ENCODE measurements at regions not wholly inside any gene's neighbourhood (a gene's known extent, or its start where the extent isn't known, plus 50 kb on each side); places are given as distances from the start of the nearest gene placed in this dataset.

DNA sequence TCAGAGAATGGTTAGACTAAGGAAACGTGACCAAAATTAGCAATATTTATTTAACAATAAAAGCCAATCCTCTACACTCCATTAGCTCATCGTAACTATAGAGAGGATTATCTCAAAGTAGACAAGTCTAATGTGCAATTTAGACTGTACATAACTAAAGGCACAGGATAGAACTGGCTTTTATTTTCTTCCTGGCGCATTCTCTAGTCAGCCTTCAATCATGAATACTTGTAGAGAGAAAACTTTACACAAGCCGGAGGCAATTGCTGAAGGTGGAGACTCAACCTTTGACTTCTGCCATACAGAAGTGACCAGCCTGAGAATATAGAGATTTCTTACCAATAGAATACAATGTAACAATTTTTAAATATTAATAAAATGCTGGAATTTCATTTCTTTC, 777.9 kb downstream of the LTN1 start:
- no peak overlapping the region for H3K9ac ChIP-seq (ENCODE audit: control insufficient read depth, extremely low read depth, insufficient read depth, low read length)
- DNase-seq (ENCODE audit: low read depth, low spot score) (no peak), FAIRE-seq (no peak)
- H3K4me3 ChIP-seq (ENCODE audit: control insufficient read depth in 2 of 3, extremely low read depth in 1 of 3, insufficient read depth in 2 of 3, low read depth in 1 of 3, low read length in 3 of 3): no peak overlapping the region
- no peaks in the 10 kb centered on the region for H3K36me3 ChIP-seq (ENCODE audit: control insufficient read depth in 2 of 2, extremely low read depth in 1 of 2, insufficient read depth in 2 of 2, low read length in 2 of 2)
- H2AFZ ChIP-seq (ENCODE audit: control insufficient read depth, low read length): no peak overlapping the region
- TF ChIP-seq EZH2 (IDR thresholded peaks at IDR 0.05; ENCODE audit: low read length) (no peak), CTCF (optimal IDR thresholded peaks at IDR 0.05 in 1 of 3, IDR thresholded peaks at IDR 0.05 in 1 of 3, conservative IDR thresholded peaks at IDR 0.05 in 1 of 3; ENCODE audit: extremely low read depth in 1 of 3, insufficient read depth in 2 of 3, low read length in 3 of 3) (no peak)
- peaks cover 12% of the 10 kb centered on the region for H3K4me1 ChIP-seq (ENCODE audit: control insufficient read depth, extremely low read depth, insufficient read depth, low read length)
- no peaks in the 10 kb centered on the region for H4K20me1 ChIP-seq (ENCODE audit: control insufficient read depth, extremely low read depth, insufficient read depth, low read length)
- H3K27ac ChIP-seq (ENCODE audit: control insufficient read depth, insufficient read depth, low read length): peak overlapping the region; percentile 11
- no peaks in the 10 kb centered on the region for H3K9me1 ChIP-seq (ENCODE audit: control insufficient read depth, extremely low read depth, insufficient read depth, low read length)
- dilution Hi-C loops (cut with MboI; ENCODE audit: extremely low pct_ligation_motif_present, low sequenced_read_pairs): no loop called here
- no peaks in the 10 kb centered on the region for H3K27me3 ChIP-seq (ENCODE audit: control insufficient read depth, extremely low read depth, insufficient read depth, low read length)
- no peak overlapping the region for H3K4me2 ChIP-seq (ENCODE audit: control insufficient read depth, extremely low read depth, insufficient read depth, low read depth, low read length)
- H3K79me2 ChIP-seq (ENCODE audit: control insufficient read depth, insufficient read depth, low read length): no peaks in the 10 kb centered on the region
- H3K9me3 ChIP-seq (ENCODE audit: control insufficient read depth, low read depth, low read length): no peaks in the 10 kb centered on the region

- Histone ChIP-seq H3K9me1 (ENCODE audit: control insufficient read depth, extremely low read depth, insufficient read depth, low read length) (no peaks in the 10 kb centered on the region), H2AFZ (ENCODE audit: control insufficient read depth, low read length) (no peak overlapping the region), H3K4me1 (ENCODE audit: control insufficient read depth, extremely low read depth, insufficient read depth, low read length) (peaks cover 12% of the 10 kb centered on the region), H3K9me3 (ENCODE audit: control insufficient read depth, low read depth, low read length) (no peaks in the 10 kb centered on the region), H3K79me2 (ENCODE audit: control insufficient read depth, insufficient read depth, low read length) (no peaks in the 10 kb centered on the region), H3K4me2 (ENCODE audit: control insufficient read depth, extremely low read depth, insufficient read depth, low read depth, low read length) (no peak overlapping the region), H3K4me3 (ENCODE audit: control insufficient read depth in 2 of 3, extremely low read depth in 1 of 3, insufficient read depth in 2 of 3, low read depth in 1 of 3, low read length in 3 of 3) (no peak overlapping the region), H3K27ac (ENCODE audit: control insufficient read depth, insufficient read depth, low read length) (no peak overlapping the region), H3K27me3 (ENCODE audit: control insufficient read depth, extremely low read depth, insufficient read depth, low read length) (no peaks in the 10 kb centered on the region), H4K20me1 (ENCODE audit: control insufficient read depth, extremely low read depth, insufficient read depth, low read length) (no peaks in the 10 kb centered on the region), H3K36me3 (ENCODE audit: control insufficient read depth in 2 of 2, extremely low read depth in 1 of 2, insufficient read depth in 2 of 2, low read length in 2 of 2) (no peaks in the 10 kb centered on the region), H3K9ac (ENCODE audit: control insufficient read depth, extremely low read depth, insufficient read depth, low read length) (no peak overlapping the region)
- dilution Hi-C loops (cut with MboI; ENCODE audit: extremely low pct_ligation_motif_present, low sequenced_read_pairs): no loop called here
- FAIRE-seq: no peak
- no peak for TF ChIP-seq EZH2 (IDR thresholded peaks at IDR 0.05; ENCODE audit: low read length)
- no peak for DNase-seq (ENCODE audit: low read depth, low spot score)
Observed at GRCh38 chr21:28213261-28213660, 779.4 kb downstream of the LTN1 start.

GRCh38 chr21:28212061-28212460, 780.6 kb downstream of the LTN1 start:
- Histone ChIP-seq H2AFZ (ENCODE audit: control insufficient read depth, low read length) (no peak overlapping the region), H3K9me1 (ENCODE audit: control insufficient read depth, extremely low read depth, insufficient read depth, low read length) (no peaks in the 10 kb centered on the region), H3K4me3 (ENCODE audit: control insufficient read depth in 2 of 3, extremely low read depth in 1 of 3, insufficient read depth in 2 of 3, low read depth in 1 of 3, low read length in 3 of 3) (no peak overlapping the region), H3K27ac (ENCODE audit: control insufficient read depth, insufficient read depth, low read length) (no peak overlapping the region), H3K36me3 (ENCODE audit: control insufficient read depth in 2 of 2, extremely low read depth in 1 of 2, insufficient read depth in 2 of 2, low read length in 2 of 2) (no peaks in the 10 kb centered on the region), H3K9me3 (ENCODE audit: control insufficient read depth, low read depth, low read length) (no peaks in the 10 kb centered on the region), H3K4me1 (ENCODE audit: control insufficient read depth, extremely low read depth, insufficient read depth, low read length) (peaks cover 12% of the 10 kb centered on the region), H3K9ac (ENCODE audit: control insufficient read depth, extremely low read depth, insufficient read depth, low read length) (no peak overlapping the region), H3K4me2 (ENCODE audit: control insufficient read depth, extremely low read depth, insufficient read depth, low read depth, low read length) (no peak overlapping the region), H3K27me3 (ENCODE audit: control insufficient read depth, extremely low read depth, insufficient read depth, low read length) (no peaks in the 10 kb centered on the region), H3K79me2 (ENCODE audit: control insufficient read depth, insufficient read depth, low read length) (no peaks in the 10 kb centered on the region), H4K20me1 (ENCODE audit: control insufficient read depth, extremely low read depth, insufficient read depth, low read length) (no peaks in the 10 kb centered on the region)
- dilution Hi-C loops (cut with MboI; ENCODE audit: extremely low pct_ligation_motif_present, low sequenced_read_pairs): no loop called here
- DNase-seq (ENCODE audit: low read depth, low spot score) (no peak), FAIRE-seq (no peak)
- TF ChIP-seq EZH2 (IDR thresholded peaks at IDR 0.05; ENCODE audit: low read length) (no peak), CTCF (optimal IDR thresholded peaks at IDR 0.05 in 1 of 3, IDR thresholded peaks at IDR 0.05 in 1 of 3, conservative IDR thresholded peaks at IDR 0.05 in 1 of 3; ENCODE audit: extremely low read depth in 1 of 3, insufficient read depth in 2 of 3, low read length in 3 of 3) (no peak)
